H9 (cell line): ENCODE measurements at regions not wholly inside any gene's neighbourhood (a gene's known extent, or its start where the extent isn't known, plus 50 kb on each side); places are given as distances from the start of the nearest gene placed in this dataset.

Experiments used
- DNase-seq: peaks from one replicate; pipeline ENCODE4 v3.0.0-alpha.2; 2017
- H2AFZ ChIP-seq: one replicate; pipeline ENCODE4 v1.6.1; 2013; ENCODE audit warnings: mild to moderate bottlenecking, low read length, control low read depth, moderate library complexity
- H2AK5ac ChIP-seq: 2 replicates; pipeline ENCODE4 v1.6.1; 2013; ENCODE audit warnings: low read length, control low read depth, mixed read lengths; ENCODE audit not compliant: insufficient read length
- H2BK120ac ChIP-seq: one replicate; pipeline ENCODE4 v1.6.1; 2013; ENCODE audit warnings: low read depth, mild to moderate bottlenecking, low read length, control low read depth, inconsistent platforms; ENCODE audit not compliant: poor library complexity, severe bottlenecking
- H2BK12ac ChIP-seq: 2 replicates; pipeline ENCODE4 v1.6.1; 2013; ENCODE audit warnings: low read length, control low read depth, mixed read lengths, low read depth; ENCODE audit not compliant: insufficient read length
- H2BK15ac ChIP-seq: 2 replicates; pipeline ENCODE4 v1.6.1; 2013; ENCODE audit warnings: low read depth, low read length, control low read depth
- H2BK20ac ChIP-seq: one replicate; pipeline ENCODE4 v1.6.1; 2013; ENCODE audit warnings: low read depth, mild to moderate bottlenecking, low read length, control low read depth, inconsistent platforms; ENCODE audit not compliant: poor library complexity, severe bottlenecking
- H2BK5ac ChIP-seq: 2 replicates; pipeline ENCODE4 v1.6.1; 2013; ENCODE audit warnings: low read length, control low read depth, mixed read lengths; ENCODE audit not compliant: insufficient read length
- H3K14ac ChIP-seq: 2 replicates; pipeline ENCODE4 v1.6.1; 2013; ENCODE audit warnings: low read length, control low read depth; ENCODE audit not compliant: insufficient read depth
- H3K18ac ChIP-seq: 2 replicates; pipeline ENCODE4 v1.6.1; 2013; ENCODE audit warnings: low read depth, mild to moderate bottlenecking, mixed read lengths, low read length, control low read depth; ENCODE audit not compliant: insufficient read length
- H3K23ac ChIP-seq: 2 replicates; pipeline ENCODE4 v1.6.1; 2013; ENCODE audit warnings: low read length, control low read depth, mixed read lengths, low read depth; ENCODE audit not compliant: insufficient read length
- H3K23me2 ChIP-seq: 2 replicates; pipeline ENCODE4 v1.6.1; 2013; ENCODE audit warnings: low read depth, mild to moderate bottlenecking, mixed read lengths, low read length, control low read depth; ENCODE audit not compliant: insufficient read length, poor library complexity, severe bottlenecking
- H3K27ac ChIP-seq: 2 replicates; pipeline ENCODE4 v1.5.1; 2013; ENCODE audit warnings: low read length, control low read depth, mixed read lengths, low read depth; ENCODE audit not compliant: insufficient read length
- H3K27me3 ChIP-seq: 2 replicates; pipeline ENCODE4 v1.6.1; 2013; ENCODE audit warnings: low read length, control low read depth, inconsistent platforms; ENCODE audit not compliant: insufficient read depth
- H3K4ac ChIP-seq: 2 replicates; pipeline ENCODE4 v1.6.1; 2013; ENCODE audit warnings: low read depth, mild to moderate bottlenecking, control low read depth, inconsistent platforms, low read length, moderate library complexity
- H3K4me1 ChIP-seq: 2 replicates; pipeline ENCODE4 v1.6.1; 2013; ENCODE audit warnings: low read length, control low read depth, inconsistent platforms; ENCODE audit not compliant: insufficient read depth
- H3K4me2 ChIP-seq: 2 replicates; pipeline ENCODE4 v1.6.1; 2013; ENCODE audit warnings: low read length, control low read depth, mixed read lengths; ENCODE audit not compliant: insufficient read length, insufficient read depth
- H3K56ac ChIP-seq: 2 replicates; pipeline ENCODE4 v1.6.1; 2013; ENCODE audit warnings: low read depth, mild to moderate bottlenecking, mixed read lengths, low read length, control low read depth; ENCODE audit not compliant: insufficient read length
- H3K79me1 ChIP-seq: 2 replicates; pipeline ENCODE4 v1.6.1; 2013; ENCODE audit warnings: low read depth, mild to moderate bottlenecking, moderate library complexity, low read length, control low read depth, inconsistent platforms; ENCODE audit not compliant: insufficient read depth, poor library complexity, severe bottlenecking
- H3K79me2 ChIP-seq: 2 replicates; pipeline ENCODE4 v1.6.1; 2013; ENCODE audit warnings: low read length, control low read depth, inconsistent platforms; ENCODE audit not compliant: insufficient read depth
- H3K9ac ChIP-seq: 2 replicates; pipeline ENCODE4 v1.6.1; 2013; ENCODE audit warnings: low read length, control low read depth, mixed read lengths; ENCODE audit not compliant: insufficient read length; ENCODE audit errors: extremely low read depth
- H3K9me3 ChIP-seq: one replicate; pipeline ENCODE4 v1.6.1; 2013; ENCODE audit warnings: low read depth, low read length, inconsistent platforms; ENCODE audit not compliant: control insufficient read depth
- H3T11ph ChIP-seq: one replicate; pipeline ENCODE4 v1.6.1; 2013; ENCODE audit warnings: mild to moderate bottlenecking, low read length, control low read depth, inconsistent platforms
- H4K20me1 ChIP-seq: one replicate; pipeline ENCODE4 v1.6.1; 2013; ENCODE audit not compliant: control insufficient read depth, insufficient read length, insufficient read depth
- H4K5ac ChIP-seq: 2 replicates; pipeline ENCODE4 v1.6.1; 2013; ENCODE audit warnings: low read depth, mild to moderate bottlenecking, mixed read lengths, low read length, control low read depth; ENCODE audit not compliant: insufficient read length
- H4K8ac ChIP-seq: replicated peaks from 2 replicates; pipeline ENCODE4 v1.6.1; 2013; ENCODE audit warnings: low read length, control low read depth, mixed read lengths, low read depth; ENCODE audit not compliant: insufficient read length
- H4K91ac ChIP-seq: 2 replicates; pipeline ENCODE4 v1.6.1; 2013; ENCODE audit warnings: low read depth, mild to moderate bottlenecking, moderate library complexity, mixed read lengths, low read length, control low read depth; ENCODE audit not compliant: insufficient read length
- H3K27ac Mint-ChIP-seq, 3 experiments: 2 replicates in 2 of 3; 3 replicates in 1 of 3; pipeline ENCODE4 v1.8.0; 2020 to 2021; ENCODE audit warnings: mixed read lengths in 3 of 3, mild to moderate bottlenecking in 1 of 3, moderate library complexity in 1 of 3
- H3K27me3 Mint-ChIP-seq: 2 replicates; pipeline ENCODE4 v1.8.0; 2021; ENCODE audit warnings: low read depth, mild to moderate bottlenecking, moderate library complexity, mixed read lengths
- H3K36me3 Mint-ChIP-seq, 3 experiments: 2 replicates in 2 of 3; 3 replicates in 1 of 3; pipeline ENCODE4 v1.8.0; 2020 to 2021; ENCODE audit warnings: low read depth in 3 of 3, mixed read lengths in 3 of 3; ENCODE audit not compliant: insufficient read depth in 1 of 3
- H3K4me1 Mint-ChIP-seq, 2 experiments: 2 replicates each; pipeline ENCODE4 v1.8.0; 2020; ENCODE audit warnings: mixed read lengths in 2 of 2
- H3K4me3 Mint-ChIP-seq, 2 experiments: 2 replicates in 1 of 2; 3 replicates in 1 of 2; pipeline ENCODE4 v1.8.0; 2020 to 2021; ENCODE audit warnings: mild to moderate bottlenecking in 2 of 2, mixed read lengths in 2 of 2, moderate library complexity in 1 of 2
- H3K9me3 Mint-ChIP-seq, 2 experiments: 2 replicates in 1 of 2; 3 replicates in 1 of 2; pipeline ENCODE4 v1.8.0; 2020; ENCODE audit warnings: mild to moderate bottlenecking in 2 of 2, mixed read lengths in 2 of 2, moderate library complexity in 1 of 2
- CTCF ChIP-seq: fragments of 200-600 bp; sonication (generic); conservative IDR thresholded peaks from 3 replicates; pipeline ENCODE4 v1.8.0; 2021; ENCODE audit warnings: antibody characterized with exemption, mild to moderate bottlenecking
- whole genome bisulfite sequencing: extraction: QIAGEN DNeasy Blood & Tissue Kit; methylation state at CpG from one replicate; pipeline ENCODE4 v1.1.7; 2013; ENCODE audit warnings: missing lambda C conversion rate, low lambda C conversion rate, mixed read lengths; ENCODE audit not compliant: insufficient read length; ENCODE audit errors: extremely low coverage; 5-methylcytosine and 5-hydroxymethylcytosine counted together

GRCh38 chr2:4455486-4456155 is 752.2 kb downstream of the DCDC2C start:
- H2BK12ac ChIP-seq: no peak overlapping the region
- Mint-ChIP-seq H3K4me3 (no peak overlapping the region), H3K27me3 (no peaks in the 10 kb centered on the region; the same call in 1 of the 2 replicates), H3K27ac (no peak overlapping the region), H3K9me3 (peaks cover 5 to 8% of the 10 kb centered on the region in 2 experiments; a peak in 3 of 5 replicates), H3K36me3 (peaks cover 0 to 10% (median 2%) of the 10 kb centered on the region in 3 experiments; a peak in 4 of 7 replicates), H3K4me1 (no peaks in the 10 kb centered on the region; a peak in 1 of 4 replicates)
- H3K4ac ChIP-seq: no peak overlapping the region
- no peak overlapping the region for H3T11ph ChIP-seq
- H2BK20ac ChIP-seq: no peak overlapping the region
- H4K5ac ChIP-seq: no peak overlapping the region
- H3K14ac ChIP-seq: no peak overlapping the region
- no peaks in the 10 kb centered on the region for H3K79me1 ChIP-seq
- no peak overlapping the region for H3K4me2 ChIP-seq
- no peak overlapping the region for H4K8ac ChIP-seq
- H3K23ac ChIP-seq: no peak overlapping the region
- no CpG with 5 or more reads among the region's 3 CpGs for WGBS
- H2BK15ac ChIP-seq: no peak overlapping the region
- no peak overlapping the region for H2AK5ac ChIP-seq
- no peak overlapping the region for H3K56ac ChIP-seq
- DNase-seq: no peak
- H3K18ac ChIP-seq: no peak overlapping the region
- no peak overlapping the region for H2BK5ac ChIP-seq
- no peak overlapping the region for H4K91ac ChIP-seq
- H3K9me3 ChIP-seq: no peaks in the 10 kb centered on the region
- no peaks in the 10 kb centered on the region for H4K20me1 ChIP-seq
- no peak for TF ChIP-seq CTCF
- no peaks in the 10 kb centered on the region for H3K27me3 ChIP-seq
- H3K79me2 ChIP-seq: no peaks in the 10 kb centered on the region
- H3K23me2 ChIP-seq: no peaks in the 10 kb centered on the region
- no peak overlapping the region for H2BK120ac ChIP-seq
- no peak overlapping the region for H2AFZ ChIP-seq
- no peaks in the 10 kb centered on the region for H3K4me1 ChIP-seq
- H3K9ac ChIP-seq: no peak overlapping the region
- H3K27ac ChIP-seq: no peak overlapping the region
